ENCODE measurements at regions not wholly inside any gene's neighbourhood (a gene's known extent, or its start where the extent isn't known, plus 50 kb on each side); places are given as distances from the start of the nearest gene placed in this dataset.
"Not testable (repeated sequence)": the region's sequence is repeated elsewhere in the genome, so short reads cannot be mapped to it uniquely, and the experiment has no call there.

GRCh38 chr15:77839456-77839855 is 206.7 kb upstream of the LINGO1 start:
- DNase-seq, result no peak

GRCh38 chr15:77838595-77838994 is 205.9 kb upstream of the LINGO1 start:
- no peak for DNase-seq

GRCh38 chr15:77838061-77838460 is 205.3 kb upstream of the LINGO1 start:
- DNase-seq, result no peak

GRCh38 chr15:77837649-77838025 is 204.9 kb upstream of the LINGO1 start:
- no peak for DNase-seq

- no peak for DNase-seq
These were observed 204.4 kb upstream of the LINGO1 start for GRCh38 chr15:77836906-77837648.

- no peak for DNase-seq
These were observed 203.5 kb upstream of the LINGO1 start for GRCh38 chr15:77836121-77836692.

- no peak for DNase-seq
These were observed 201.7 kb upstream of the LINGO1 start for GRCh38 chr15:77834276-77834990.

- DNase-seq, result no peak
These were observed 200.2 kb upstream of the LINGO1 start for GRCh38 chr15:77832874-77833273.

GRCh38 chr15:77831986-77832385 is 199.3 kb upstream of the LINGO1 start:
- DNase-seq, result no peak

GRCh38 chr15:77830051-77830468 is 197.3 kb upstream of the LINGO1 start:
- DNase-seq, result no peak

- not testable (repeated sequence) for DNase-seq
These were observed 196.6 kb upstream of the LINGO1 start for GRCh38 chr15:77829331-77829730.

GRCh38 chr15:77827860-77828259 is 195.1 kb upstream of the LINGO1 start:
- DNase-seq, result no peak

GRCh38 chr15:77826006-77826695 is 193.4 kb upstream of the LINGO1 start:
- no peak for DNase-seq

GRCh38 chr15:77825546-77825945 is 192.8 kb upstream of the LINGO1 start:
- no peak for DNase-seq

- DNase-seq, result no peak
These were observed 192.5 kb upstream of the LINGO1 start for GRCh38 chr15:77825252-77825542.

GRCh38 chr15:77824361-77825251 is 191.9 kb upstream of the LINGO1 start:
- DNase-seq, result no peak

GRCh38 chr15:77823736-77824135 is 191.0 kb upstream of the LINGO1 start:
- no peak for DNase-seq

- no peak for DNase-seq
These were observed 190.0 kb upstream of the LINGO1 start for GRCh38 chr15:77822631-77823230.

- no peak for DNase-seq
These were observed 189.2 kb upstream of the LINGO1 start for GRCh38 chr15:77821959-77822256.

- peak; percentile 62 for DNase-seq
These were observed 188.7 kb upstream of the LINGO1 start for GRCh38 chr15:77821188-77821958.
